Upper lobe of left lung (tissue), 6 donors: ENCODE measurements at regions not wholly inside any gene's neighbourhood (a gene's known extent, or its start where the extent isn't known, plus 50 kb on each side); places are given as distances from the start of the nearest gene placed in this dataset.
A peak's percentile ranks its signal among the peaks of the same experiment; 100 is the strongest.

Experiments used
- ATAC-seq, 2 donors: fragments of 200-7000 bp; cut with Tn5 transposase; one replicate each; pipeline ENCODE4 v1.9.1; 2022; ENCODE audit warnings: mild to moderate bottlenecking in 2 of 2, moderate library complexity in 2 of 2; ENCODE audit not compliant: low FRiP score in 2 of 2
- DNase-seq, 2 donors: peaks; one replicate each; pipeline ENCODE4 v3.0.0-alpha.2; 2019 to 2020
- H3K27ac ChIP-seq, 4 donors: fragments of 200-600 bp; sonication (generic); one replicate each; pipeline ENCODE4 v1.5.1; 2016 to 2019
- H3K27me3 ChIP-seq, 4 donors: fragments of 200-600 bp; sonication (generic); one replicate each; pipeline ENCODE4 v1.5.1; 2017 to 2019
- H3K36me3 ChIP-seq, 4 donors: fragments of 200-600 bp; sonication (generic); one replicate each; pipeline ENCODE4 v1.5.1; 2016 to 2019
- H3K4me1 ChIP-seq, 4 donors: fragments of 200-600 bp; sonication (generic); one replicate each; pipeline ENCODE4 v1.5.1; 2018 to 2019
- H3K4me3 ChIP-seq, 4 donors: fragments of 200-600 bp; sonication (generic); one replicate each; pipeline ENCODE4 v1.5.1; 2017 to 2019; ENCODE audit warnings: mild to moderate bottlenecking in 2 of 4, moderate library complexity in 1 of 4
- H3K9me3 ChIP-seq, 4 donors: fragments of 200-600 bp; sonication (generic); one replicate each; pipeline ENCODE4 v1.5.1; 2018 to 2019
- CTCF ChIP-seq, 6 experiments: fragments of 450-650 bp in 4 of 6; fragments of 200-600 bp in 2 of 6; sonication (generic) in 2 of 6; IDR thresholded peaks; one replicate each; pipeline ENCODE4 v1.5.1; 2016 to 2019; ENCODE audit warnings: antibody characterized with exemption in 6 of 6
- EP300 ChIP-seq, 4 donors: sonication (generic); formaldehyde crosslinking; IDR thresholded peaks; one replicate each; pipeline ENCODE4 v1.5.1; 2017; ENCODE audit warnings: antibody characterized with exemption in 4 of 4, control low read depth in 2 of 4
- POLR2A ChIP-seq, 4 donors: fragments of 450-650 bp; IDR thresholded peaks; one replicate each; pipeline ENCODE4 v1.5.1; 2016 to 2017; ENCODE audit warnings: antibody characterized with exemption in 4 of 4, mild to moderate bottlenecking in 2 of 4
- POLR2AphosphoS5 ChIP-seq, 2 donors: sonication (generic); formaldehyde crosslinking; IDR thresholded peaks; one replicate each; pipeline ENCODE4 v1.5.1; 2017; ENCODE audit warnings: antibody characterized with exemption in 2 of 2
- WGBS, 2 donors: methylation state at CpG; one replicate each; pipeline ENCODE4 v1.1.5; 2017 to 2018; 5-methylcytosine and 5-hydroxymethylcytosine counted together
- donor health status: DM: no; HTN: no; CAD: no; lungs with moderate emphysema.
- donor health status: DM: no; HTN: yes; CAD: no; lungs with severe emphysema.

- H3K4me1 ChIP-seq, result no peaks in the 10 kb centered on the region
- no peak overlapping the region for H3K27ac ChIP-seq
- peaks cover 0 to 4% (median 0%) of the 10 kb centered on the region in 4 donors for H3K27me3 ChIP-seq
- H3K4me3 ChIP-seq, result no peak overlapping the region
- ATAC-seq, result no peak
- H3K36me3 ChIP-seq, result no peaks in the 10 kb centered on the region
- 37 to 42% methylated on average over 7 to 22 of the region's 22 CpGs for WGBS, 2 donors
- H3K9me3 ChIP-seq, result peaks cover 4 to 18% (median 9%) of the 10 kb centered on the region in 4 donors
- TF ChIP-seq CTCF (IDR thresholded peaks at IDR 0.05), result no peak
- no peak for TF ChIP-seq POLR2AphosphoS5 (IDR thresholded peaks at IDR 0.05)
- no peak for TF ChIP-seq POLR2A (IDR thresholded peaks at IDR 0.05)
- no peak for TF ChIP-seq EP300 (IDR thresholded peaks at IDR 0.05)
- DNase-seq, result peak in 1 of 2 donors; percentile 76
These were observed 115.4 kb downstream of the BRD1 start for GRCh38 chr22:49712195-49712791.

- peaks cover 0 to 4% (median under 1%) of the 10 kb centered on the region in 4 donors for H3K27me3 ChIP-seq
These were observed 116.9 kb downstream of the BRD1 start for GRCh38 chr22:49710746-49711145.

DNA sequence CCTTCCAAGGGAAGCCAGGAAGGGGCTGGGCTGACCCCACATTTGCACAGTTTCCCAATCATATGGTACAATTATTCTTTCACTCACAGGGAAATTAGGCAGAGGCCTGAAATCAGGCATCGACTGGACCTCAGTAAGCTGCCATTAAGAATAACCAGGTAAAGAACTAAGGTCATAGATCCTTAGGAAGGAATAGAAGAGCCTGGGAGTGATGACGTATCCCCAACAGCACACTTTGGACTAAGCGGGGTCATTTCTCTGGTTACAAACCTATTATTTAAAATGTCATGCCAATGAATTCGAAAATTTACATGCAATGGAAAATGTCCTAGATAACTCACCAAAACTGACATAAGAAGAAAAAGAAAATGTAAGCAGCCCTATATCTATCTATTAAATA, 118.2 kb downstream of the BRD1 start:
- Histone ChIP-seq H3K4me1 (no peaks in the 10 kb centered on the region), H3K36me3 (no peaks in the 10 kb centered on the region), H3K4me3 (no peak overlapping the region), H3K27ac (no peak overlapping the region), H3K9me3 (peaks cover 4 to 18% (median 9%) of the 10 kb centered on the region in 4 donors), H3K27me3 (peaks cover 0 to 13% (median 8%) of the 10 kb centered on the region in 4 donors)
- DNase-seq (no peak), ATAC-seq (no peak)
- WGBS, 2 donors, result 74% methylated on average over 4 of the region's 4 CpGs
- TF ChIP-seq EP300 (IDR thresholded peaks at IDR 0.05) (no peak), POLR2A (IDR thresholded peaks at IDR 0.05) (no peak), CTCF (IDR thresholded peaks at IDR 0.05) (no peak)

More at GRCh38 chr22:49710746-49711145, 116.9 kb downstream of the BRD1 start:
- Histone ChIP-seq H3K36me3 (no peaks in the 10 kb centered on the region), H3K4me1 (no peaks in the 10 kb centered on the region), H3K4me3 (no peak overlapping the region), H3K27ac (no peak overlapping the region), H3K9me3 (peaks cover 4 to 18% (median 9%) of the 10 kb centered on the region in 4 donors)
- WGBS, 2 donors, result 91 to 92% methylated on average over 9 of the region's 9 CpGs
- ATAC-seq (no peak), DNase-seq (no peak)
- TF ChIP-seq POLR2A (IDR thresholded peaks at IDR 0.05) (no peak), EP300 (IDR thresholded peaks at IDR 0.05) (no peak), CTCF (IDR thresholded peaks at IDR 0.05) (no peak), POLR2AphosphoS5 (IDR thresholded peaks at IDR 0.05) (no peak)

GRCh38 chr22:49705972-49706352, 121.7 kb downstream of the BRD1 start:
- Histone ChIP-seq H3K4me3 (no peak overlapping the region), H3K36me3 (no peaks in the 10 kb centered on the region), H3K9me3 (peaks cover 11 to 28% (median 17%) of the 10 kb centered on the region in 4 donors), H3K4me1 (no peaks in the 10 kb centered on the region), H3K27me3 (peaks cover 0 to 16% (median 10%) of the 10 kb centered on the region in 4 donors), H3K27ac (no peak overlapping the region)
- ATAC-seq (no peak), DNase-seq (no peak)
- 65 to 76% methylated on average over 13 of the region's 13 CpGs for WGBS, 2 donors
- no peak for TF ChIP-seq EP300 (IDR thresholded peaks at IDR 0.05)
- TF ChIP-seq POLR2AphosphoS5 (IDR thresholded peaks at IDR 0.05), result no peak
- no peak for TF ChIP-seq CTCF (IDR thresholded peaks at IDR 0.05)
- no peak for TF ChIP-seq POLR2A (IDR thresholded peaks at IDR 0.05)
